ENCODE measurements at regions not wholly inside any gene's neighbourhood (a gene's known extent, or its start where the extent isn't known, plus 50 kb on each side); places are given as distances from the start of the nearest gene placed in this dataset.

GRCh38 chr3:167188592-167188991, 191.5 kb downstream of the ZBBX start:
- Histone ChIP-seq H3K79me2 (ENCODE audit: control insufficient read depth, insufficient read depth, low read length, unreplicated experiment) (no peaks in the 10 kb centered on the region), H3K4me3 (ENCODE audit: low read depth, low read length) (no peak overlapping the region), H3K27me3 (ENCODE audit: insufficient read depth, low read length) (no peaks in the 10 kb centered on the region), H3K4me1 (ENCODE audit: control insufficient read depth, insufficient read depth, low read length, unreplicated experiment) (no peaks in the 10 kb centered on the region), H3K36me3 (ENCODE audit: insufficient read depth, low read length) (no peaks in the 10 kb centered on the region), H3K27ac (ENCODE audit: low read depth, low read length) (no peak overlapping the region), H2AFZ (ENCODE audit: low read length, unreplicated experiment) (no peak overlapping the region)

DNA sequence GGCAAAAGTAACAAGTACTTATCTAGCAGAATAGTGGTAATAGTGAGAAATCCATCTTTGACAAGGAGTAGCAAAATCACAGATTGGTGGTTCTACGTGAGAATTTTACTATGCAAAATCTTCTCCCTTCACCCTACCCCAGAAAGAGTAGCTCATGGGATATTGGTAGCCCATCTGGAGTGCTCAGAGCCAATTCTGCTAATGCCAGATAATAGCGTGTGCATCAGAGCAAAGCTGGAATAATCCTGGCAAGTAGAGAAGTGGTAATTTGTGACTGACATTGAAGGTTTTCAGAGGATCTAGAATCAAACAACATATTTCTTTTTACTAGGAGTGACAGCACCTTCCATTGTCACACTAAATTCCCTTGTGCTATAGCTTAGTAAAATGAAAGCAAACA, 192.9 kb downstream of the ZBBX start:
- no peaks in the 10 kb centered on the region for H3K4me1 ChIP-seq (ENCODE audit: control insufficient read depth, insufficient read depth, low read length, unreplicated experiment)
- no peaks in the 10 kb centered on the region for H3K27me3 ChIP-seq (ENCODE audit: insufficient read depth, low read length)
- no peaks in the 10 kb centered on the region for H3K79me2 ChIP-seq (ENCODE audit: control insufficient read depth, insufficient read depth, low read length, unreplicated experiment)
- H2AFZ ChIP-seq (ENCODE audit: low read length, unreplicated experiment), result no peak overlapping the region
- H3K27ac ChIP-seq (ENCODE audit: low read depth, low read length), result no peak overlapping the region
- no peak overlapping the region for H3K4me3 ChIP-seq (ENCODE audit: low read depth, low read length)
- no peaks in the 10 kb centered on the region for H3K36me3 ChIP-seq (ENCODE audit: insufficient read depth, low read length)

DNA sequence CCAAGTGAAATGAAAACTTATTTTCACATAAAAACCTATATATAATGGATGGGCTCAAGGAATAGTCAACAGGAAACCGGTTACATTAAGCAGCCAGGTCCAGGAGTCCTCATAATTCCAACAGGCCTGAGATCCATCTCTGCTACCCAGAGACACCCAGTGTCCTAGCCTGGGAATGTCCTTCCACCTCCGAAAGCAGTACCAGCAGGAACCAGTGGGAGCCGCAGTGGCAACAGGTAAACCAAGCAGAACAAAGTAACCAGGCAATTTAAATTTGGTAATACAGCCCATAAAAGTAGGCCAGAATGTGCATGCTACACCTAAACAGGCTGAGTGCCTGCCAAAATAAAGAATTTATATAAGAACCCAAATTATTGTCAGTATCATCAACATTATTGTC, 195.6 kb downstream of the ZBBX start:
- H3K27ac ChIP-seq (ENCODE audit: low read depth, low read length), result no peak overlapping the region
- H3K36me3 ChIP-seq (ENCODE audit: insufficient read depth, low read length), result no peaks in the 10 kb centered on the region
- no peak overlapping the region for H3K4me3 ChIP-seq (ENCODE audit: low read depth, low read length)
- no peaks in the 10 kb centered on the region for H3K4me1 ChIP-seq (ENCODE audit: control insufficient read depth, insufficient read depth, low read length, unreplicated experiment)
- no peaks in the 10 kb centered on the region for H3K27me3 ChIP-seq (ENCODE audit: insufficient read depth, low read length)
- H3K79me2 ChIP-seq (ENCODE audit: control insufficient read depth, insufficient read depth, low read length, unreplicated experiment), result no peaks in the 10 kb centered on the region
- no peak overlapping the region for H2AFZ ChIP-seq (ENCODE audit: low read length, unreplicated experiment)

DNA sequence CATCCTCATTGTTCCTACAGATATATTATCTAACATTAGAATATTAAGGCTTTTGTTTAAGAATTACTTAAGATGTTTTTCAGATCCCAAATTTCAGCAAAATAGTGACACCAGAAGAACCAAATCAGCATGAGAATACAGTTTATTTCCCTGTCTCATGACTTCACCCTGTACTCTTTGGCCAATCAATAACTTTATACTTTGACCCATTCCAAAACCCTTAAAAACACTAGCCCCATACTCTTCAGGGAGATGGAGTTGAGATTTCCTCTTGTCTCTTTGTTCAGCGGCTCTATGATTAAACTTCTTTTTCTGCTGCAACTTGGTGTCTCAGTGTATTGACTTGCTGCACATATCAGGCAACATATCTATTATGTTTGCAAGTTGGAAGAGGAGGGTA, 207.7 kb downstream of the ZBBX start:
- H2AFZ ChIP-seq (ENCODE audit: low read length, unreplicated experiment), result no peak overlapping the region

GRCh38 chr3:167167491-167167890, 212.6 kb downstream of the ZBBX start:
- H3K27me3 ChIP-seq (ENCODE audit: insufficient read depth, low read length), result no peaks in the 10 kb centered on the region
- H3K27ac ChIP-seq (ENCODE audit: low read depth, low read length), result no peak overlapping the region
- H3K4me3 ChIP-seq (ENCODE audit: low read depth, low read length), result no peak overlapping the region
- H2AFZ ChIP-seq (ENCODE audit: low read length, unreplicated experiment), result no peak overlapping the region
- H3K36me3 ChIP-seq (ENCODE audit: insufficient read depth, low read length), result no peaks in the 10 kb centered on the region
- no peaks in the 10 kb centered on the region for H3K4me1 ChIP-seq (ENCODE audit: control insufficient read depth, insufficient read depth, low read length, unreplicated experiment)
- no peaks in the 10 kb centered on the region for H3K79me2 ChIP-seq (ENCODE audit: control insufficient read depth, insufficient read depth, low read length, unreplicated experiment)

More for the DNA sequence above, 207.7 kb downstream of the ZBBX start:
- no peaks in the 10 kb centered on the region for H3K4me1 ChIP-seq (ENCODE audit: control insufficient read depth, insufficient read depth, low read length, unreplicated experiment)
- H3K4me3 ChIP-seq (ENCODE audit: low read depth, low read length), result no peak overlapping the region
- H3K27ac ChIP-seq (ENCODE audit: low read depth, low read length), result no peak overlapping the region
- H3K79me2 ChIP-seq (ENCODE audit: control insufficient read depth, insufficient read depth, low read length, unreplicated experiment), result no peaks in the 10 kb centered on the region
- no peaks in the 10 kb centered on the region for H3K27me3 ChIP-seq (ENCODE audit: insufficient read depth, low read length)
- H3K36me3 ChIP-seq (ENCODE audit: insufficient read depth, low read length), result no peaks in the 10 kb centered on the region

GRCh38 chr3:167166594-167167253, 213.4 kb downstream of the ZBBX start:
- Histone ChIP-seq H3K4me1 (ENCODE audit: control insufficient read depth, insufficient read depth, low read length, unreplicated experiment) (no peaks in the 10 kb centered on the region), H3K36me3 (ENCODE audit: insufficient read depth, low read length) (no peaks in the 10 kb centered on the region), H2AFZ (ENCODE audit: low read length, unreplicated experiment) (no peak overlapping the region), H3K27me3 (ENCODE audit: insufficient read depth, low read length) (no peaks in the 10 kb centered on the region), H3K4me3 (ENCODE audit: low read depth, low read length) (no peak overlapping the region), H3K27ac (ENCODE audit: low read depth, low read length) (no peak overlapping the region), H3K79me2 (ENCODE audit: control insufficient read depth, insufficient read depth, low read length, unreplicated experiment) (no peaks in the 10 kb centered on the region)

DNA sequence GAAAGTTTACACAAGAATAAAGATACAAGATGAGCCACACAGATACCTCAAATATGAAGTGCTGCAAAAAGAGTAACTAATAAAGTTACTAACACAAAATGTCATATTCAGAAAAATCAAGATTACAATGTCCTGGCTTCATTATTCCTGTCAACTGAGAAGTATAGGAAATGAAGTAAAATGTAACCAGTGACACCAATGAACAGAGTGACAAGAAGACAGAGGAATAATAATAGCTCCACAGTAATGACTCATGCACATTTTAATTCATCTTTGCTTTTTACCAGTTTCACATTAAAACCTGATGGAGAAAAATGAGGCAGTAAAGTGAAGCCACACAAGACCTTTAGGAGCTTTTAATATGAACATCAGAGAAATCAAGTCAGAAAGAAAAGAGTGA, 214.1 kb downstream of the ZBBX start:
- Histone ChIP-seq H3K79me2 (ENCODE audit: control insufficient read depth, insufficient read depth, low read length, unreplicated experiment) (no peaks in the 10 kb centered on the region), H3K36me3 (ENCODE audit: insufficient read depth, low read length) (no peaks in the 10 kb centered on the region), H3K4me3 (ENCODE audit: low read depth, low read length) (no peak overlapping the region), H3K4me1 (ENCODE audit: control insufficient read depth, insufficient read depth, low read length, unreplicated experiment) (no peaks in the 10 kb centered on the region), H3K27me3 (ENCODE audit: insufficient read depth, low read length) (no peaks in the 10 kb centered on the region), H2AFZ (ENCODE audit: low read length, unreplicated experiment) (no peak overlapping the region), H3K27ac (ENCODE audit: low read depth, low read length) (no peak overlapping the region)

DNA sequence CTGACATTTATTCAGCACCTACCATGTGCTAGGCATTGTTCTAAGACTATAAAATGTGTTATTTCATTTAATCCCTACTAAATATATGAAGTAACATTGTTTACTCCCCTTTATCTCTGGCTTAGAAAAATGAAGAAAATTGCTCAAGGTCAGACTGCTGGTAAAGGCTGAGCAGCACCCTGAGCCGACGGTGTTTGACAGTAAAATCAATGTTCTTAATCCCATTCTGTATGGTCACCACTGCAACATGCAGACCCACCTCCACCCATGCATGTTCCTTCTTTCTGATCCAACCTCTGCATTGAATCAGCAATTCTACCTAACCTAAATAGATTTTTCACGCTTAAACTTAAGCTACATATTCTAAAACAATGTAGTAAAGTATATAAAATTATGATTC, 216.5 kb downstream of the ZBBX start:
- no peak overlapping the region for H3K4me3 ChIP-seq (ENCODE audit: low read depth, low read length)
- H2AFZ ChIP-seq (ENCODE audit: low read length, unreplicated experiment), result no peak overlapping the region
- no peaks in the 10 kb centered on the region for H3K79me2 ChIP-seq (ENCODE audit: control insufficient read depth, insufficient read depth, low read length, unreplicated experiment)
- no peaks in the 10 kb centered on the region for H3K4me1 ChIP-seq (ENCODE audit: control insufficient read depth, insufficient read depth, low read length, unreplicated experiment)
- H3K36me3 ChIP-seq (ENCODE audit: insufficient read depth, low read length), result no peaks in the 10 kb centered on the region
- no peak overlapping the region for H3K27ac ChIP-seq (ENCODE audit: low read depth, low read length)
- H3K27me3 ChIP-seq (ENCODE audit: insufficient read depth, low read length), result no peaks in the 10 kb centered on the region

- Histone ChIP-seq H3K36me3 (ENCODE audit: insufficient read depth, low read length) (no peaks in the 10 kb centered on the region), H3K27me3 (ENCODE audit: insufficient read depth, low read length) (no peaks in the 10 kb centered on the region), H3K79me2 (ENCODE audit: control insufficient read depth, insufficient read depth, low read length, unreplicated experiment) (no peaks in the 10 kb centered on the region), H3K4me1 (ENCODE audit: control insufficient read depth, insufficient read depth, low read length, unreplicated experiment) (no peaks in the 10 kb centered on the region), H3K4me3 (ENCODE audit: low read depth, low read length) (no peak overlapping the region), H3K27ac (ENCODE audit: low read depth, low read length) (no peak overlapping the region), H2AFZ (ENCODE audit: low read length, unreplicated experiment) (no peak overlapping the region)
These were observed 218.0 kb downstream of the ZBBX start for GRCh38 chr3:167162083-167162482.

DNA sequence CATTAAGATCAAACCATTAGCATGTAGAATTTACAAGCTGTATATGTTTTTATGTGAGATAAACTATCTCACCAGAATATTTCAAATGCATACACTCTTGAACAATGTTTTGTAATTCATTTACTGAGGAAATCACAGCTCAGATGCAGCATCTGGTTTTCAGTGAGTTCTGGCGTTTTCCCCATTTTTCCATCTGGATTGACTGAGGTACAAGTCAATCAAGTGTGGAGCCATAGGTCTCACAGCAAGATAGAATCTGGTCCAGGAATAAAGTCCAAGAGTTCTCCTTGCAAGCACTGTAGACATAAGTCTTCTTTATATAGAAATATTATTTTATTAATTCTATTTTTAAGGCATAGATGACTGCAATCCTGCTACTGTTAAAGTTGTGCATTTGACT, 219.3 kb downstream of the ZBBX start:
- no peak overlapping the region for H2AFZ ChIP-seq (ENCODE audit: low read length, unreplicated experiment)
- no peaks in the 10 kb centered on the region for H3K27me3 ChIP-seq (ENCODE audit: insufficient read depth, low read length)
- H3K4me3 ChIP-seq (ENCODE audit: low read depth, low read length), result no peak overlapping the region
- no peak overlapping the region for H3K27ac ChIP-seq (ENCODE audit: low read depth, low read length)
- no peaks in the 10 kb centered on the region for H3K4me1 ChIP-seq (ENCODE audit: control insufficient read depth, insufficient read depth, low read length, unreplicated experiment)
- no peaks in the 10 kb centered on the region for H3K79me2 ChIP-seq (ENCODE audit: control insufficient read depth, insufficient read depth, low read length, unreplicated experiment)
- H3K36me3 ChIP-seq (ENCODE audit: insufficient read depth, low read length), result no peaks in the 10 kb centered on the region

- Histone ChIP-seq H3K79me2 (ENCODE audit: control insufficient read depth, insufficient read depth, low read length, unreplicated experiment) (no peaks in the 10 kb centered on the region), H3K4me1 (ENCODE audit: control insufficient read depth, insufficient read depth, low read length, unreplicated experiment) (no peaks in the 10 kb centered on the region), H3K36me3 (ENCODE audit: insufficient read depth, low read length) (no peaks in the 10 kb centered on the region), H3K4me3 (ENCODE audit: low read depth, low read length) (no peak overlapping the region), H2AFZ (ENCODE audit: low read length, unreplicated experiment) (no peak overlapping the region), H3K27ac (ENCODE audit: low read depth, low read length) (no peak overlapping the region), H3K27me3 (ENCODE audit: insufficient read depth, low read length) (no peaks in the 10 kb centered on the region)
These were observed 228.5 kb downstream of the ZBBX start for GRCh38 chr3:167151636-167152035.
